Parathyroid adenoma (tissue), 2 donors: ENCODE measurements at regions not wholly inside any gene's neighbourhood (a gene's known extent, or its start where the extent isn't known, plus 50 kb on each side); places are given as distances from the start of the nearest gene placed in this dataset.

Experiments
- H2AFZ ChIP-seq: fragments of 300-600 bp; sonication (generic); one replicate; pipeline ENCODE4 v1.7.0; 2017; ENCODE audit warnings: antibody characterized with exemption, mild to moderate bottlenecking
- H3K27ac ChIP-seq: fragments of 300-600 bp; sonication (generic); one replicate; pipeline ENCODE4 v1.7.0; 2017
- H3K27me3 ChIP-seq: fragments of 300-600 bp; sonication (generic); one replicate; pipeline ENCODE4 v1.7.0; 2017; ENCODE audit warnings: low read length; ENCODE audit not compliant: control insufficient read depth, insufficient read depth
- H3K36me3 ChIP-seq: fragments of 300-600 bp; sonication (generic); one replicate; pipeline ENCODE4 v1.7.0; 2017; ENCODE audit warnings: low read length; ENCODE audit not compliant: control insufficient read depth, insufficient read depth
- H3K4me1 ChIP-seq: fragments of 300-600 bp; sonication (generic); one replicate; pipeline ENCODE4 v1.7.0; 2017; ENCODE audit warnings: control low read depth
- H3K4me2 ChIP-seq: fragments of 300-600 bp; sonication (generic); one replicate; pipeline ENCODE4 v1.7.0; 2017; ENCODE audit warnings: low read length
- H3K4me3 ChIP-seq: fragments of 300-600 bp; sonication (generic); one replicate; pipeline ENCODE4 v1.7.0; 2017; ENCODE audit warnings: low read depth, low read length
- H3K79me2 ChIP-seq: fragments of 300-600 bp; sonication (generic); one replicate; pipeline ENCODE4 v1.7.0; 2017; ENCODE audit warnings: control low read depth
- H3K9ac ChIP-seq: fragments of 300-600 bp; sonication (generic); one replicate; pipeline ENCODE4 v1.7.0; 2017; ENCODE audit warnings: mild to moderate bottlenecking
- H3K9me3 ChIP-seq: fragments of 300-600 bp; sonication (generic); one replicate; pipeline ENCODE4 v1.7.0; 2017; ENCODE audit warnings: low read length; ENCODE audit not compliant: control insufficient read depth
- TF ChIP-seq, protein P1 (sequence below): fragments of 300-600 bp; sonication (generic); IDR thresholded peaks from one replicate; pipeline ENCODE4 v1.7.0; 2017; ENCODE audit warnings: antibody characterized with exemption, mild to moderate bottlenecking
- donor health status: primary hyperparathyroidism.

GRCh38 chr4:27592738-27593137 is 732.1 kb downstream of the STIM2 start:
- Histone ChIP-seq H3K4me3 (no peak overlapping the region), H2AFZ (no peak overlapping the region), H3K4me1 (no peaks in the 10 kb centered on the region), H3K27ac (no peak overlapping the region), H3K4me2 (no peak overlapping the region), H3K9me3 (no peaks in the 10 kb centered on the region), H3K27me3 (no peaks in the 10 kb centered on the region), H3K9ac (no peak overlapping the region), H3K36me3 (no peaks in the 10 kb centered on the region), H3K79me2 (no peaks in the 10 kb centered on the region)
- TF ChIP-seq, protein P1, sequence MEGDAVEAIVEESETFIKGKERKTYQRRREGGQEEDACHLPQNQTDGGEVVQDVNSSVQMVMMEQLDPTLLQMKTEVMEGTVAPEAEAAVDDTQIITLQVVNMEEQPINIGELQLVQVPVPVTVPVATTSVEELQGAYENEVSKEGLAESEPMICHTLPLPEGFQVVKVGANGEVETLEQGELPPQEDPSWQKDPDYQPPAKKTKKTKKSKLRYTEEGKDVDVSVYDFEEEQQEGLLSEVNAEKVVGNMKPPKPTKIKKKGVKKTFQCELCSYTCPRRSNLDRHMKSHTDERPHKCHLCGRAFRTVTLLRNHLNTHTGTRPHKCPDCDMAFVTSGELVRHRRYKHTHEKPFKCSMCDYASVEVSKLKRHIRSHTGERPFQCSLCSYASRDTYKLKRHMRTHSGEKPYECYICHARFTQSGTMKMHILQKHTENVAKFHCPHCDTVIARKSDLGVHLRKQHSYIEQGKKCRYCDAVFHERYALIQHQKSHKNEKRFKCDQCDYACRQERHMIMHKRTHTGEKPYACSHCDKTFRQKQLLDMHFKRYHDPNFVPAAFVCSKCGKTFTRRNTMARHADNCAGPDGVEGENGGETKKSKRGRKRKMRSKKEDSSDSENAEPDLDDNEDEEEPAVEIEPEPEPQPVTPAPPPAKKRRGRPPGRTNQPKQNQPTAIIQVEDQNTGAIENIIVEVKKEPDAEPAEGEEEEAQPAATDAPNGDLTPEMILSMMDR, result no peak

DNA sequence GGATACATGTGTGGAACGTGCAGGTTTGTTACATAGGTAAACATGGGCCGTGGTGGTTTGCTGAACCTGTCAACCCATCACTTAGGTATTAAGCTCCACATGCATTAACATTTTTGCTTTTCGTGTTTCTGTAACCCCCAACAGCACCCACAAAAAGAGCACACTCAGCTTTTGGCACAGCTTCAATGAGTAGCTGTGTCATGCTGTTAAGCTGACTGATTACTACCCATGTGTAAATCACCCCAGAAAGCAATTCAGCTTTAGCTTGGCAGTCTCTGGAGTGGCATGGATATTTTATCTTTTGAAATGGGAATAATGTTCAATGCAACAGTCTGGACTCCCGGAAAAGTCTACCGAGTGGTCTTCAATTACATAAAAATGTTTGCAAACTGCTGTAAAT is 734.3 kb downstream of the STIM2 start:
- H3K9ac ChIP-seq, result no peak overlapping the region
- H2AFZ ChIP-seq, result no peak overlapping the region
- TF ChIP-seq, protein P1, result no peak
- no peaks in the 10 kb centered on the region for H3K4me1 ChIP-seq
- no peaks in the 10 kb centered on the region for H3K79me2 ChIP-seq
- H3K27ac ChIP-seq, result no peak overlapping the region
- no peak overlapping the region for H3K4me3 ChIP-seq
- no peaks in the 10 kb centered on the region for H3K9me3 ChIP-seq
- H3K36me3 ChIP-seq, result no peaks in the 10 kb centered on the region
- no peak overlapping the region for H3K4me2 ChIP-seq
- H3K27me3 ChIP-seq, result no peaks in the 10 kb centered on the region

DNA sequence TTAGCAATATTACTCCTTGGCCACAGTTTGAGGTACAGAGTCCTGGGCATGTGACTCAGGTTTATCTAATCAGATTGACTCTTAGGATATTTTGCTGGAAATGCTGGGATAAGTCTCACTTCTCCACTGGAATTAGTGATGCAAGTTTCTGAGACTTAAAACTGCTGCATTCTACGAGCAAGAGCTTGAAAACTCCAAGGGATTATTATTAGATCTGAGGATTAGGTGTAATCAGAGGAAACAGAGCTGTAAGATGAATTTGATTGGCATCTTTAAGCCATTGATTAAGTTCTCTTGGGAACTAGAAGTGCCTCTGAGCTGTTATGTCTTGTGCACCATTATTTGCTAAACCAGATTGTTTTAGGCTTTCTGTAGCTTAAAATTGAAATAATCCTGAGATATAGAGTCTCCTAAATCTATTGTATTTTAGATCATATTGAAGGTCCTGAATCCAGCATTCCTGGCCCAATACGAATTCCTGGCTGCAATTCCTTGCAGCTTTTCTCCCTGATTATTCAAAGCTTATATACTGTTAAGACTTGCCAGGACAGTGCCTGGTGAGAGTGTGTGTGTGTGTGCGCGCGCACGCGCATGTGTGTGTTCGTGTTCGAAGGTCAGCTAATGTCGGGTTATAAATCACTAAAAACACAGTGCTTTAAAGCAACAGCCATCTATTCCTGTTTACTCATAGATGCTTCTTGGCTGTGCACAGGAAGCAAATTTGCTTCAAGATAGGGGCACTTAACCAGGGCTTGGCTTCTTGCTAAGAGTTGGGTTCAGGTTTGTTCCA is 735.1 kb downstream of the STIM2 start:
- no peaks in the 10 kb centered on the region for H3K27me3 ChIP-seq
- H3K36me3 ChIP-seq, result no peaks in the 10 kb centered on the region
- no peaks in the 10 kb centered on the region for H3K9me3 ChIP-seq
- TF ChIP-seq, protein P1, result no peak
- no peaks in the 10 kb centered on the region for H3K4me1 ChIP-seq
- no peak overlapping the region for H3K4me2 ChIP-seq
- no peak overlapping the region for H3K27ac ChIP-seq
- H3K4me3 ChIP-seq, result no peak overlapping the region
- no peak overlapping the region for H2AFZ ChIP-seq
- no peak overlapping the region for H3K9ac ChIP-seq
- H3K79me2 ChIP-seq, result no peaks in the 10 kb centered on the region

GRCh38 chr4:27602172-27602571 is 741.5 kb downstream of the STIM2 start:
- no peak overlapping the region for H3K4me3 ChIP-seq
- TF ChIP-seq, protein P1, result no peak

GRCh38 chr4:27604692-27605091 is 744.1 kb downstream of the STIM2 start:
- no peak overlapping the region for H2AFZ ChIP-seq
- H3K4me1 ChIP-seq, result no peaks in the 10 kb centered on the region
- H3K27ac ChIP-seq, result no peak overlapping the region
- no peaks in the 10 kb centered on the region for H3K9me3 ChIP-seq
- TF ChIP-seq, protein P1, result no peak
- H3K27me3 ChIP-seq, result no peaks in the 10 kb centered on the region
- no peak overlapping the region for H3K4me2 ChIP-seq
- no peak overlapping the region for H3K9ac ChIP-seq
- no peaks in the 10 kb centered on the region for H3K79me2 ChIP-seq
- no peak overlapping the region for H3K4me3 ChIP-seq
- no peaks in the 10 kb centered on the region for H3K36me3 ChIP-seq

More at GRCh38 chr4:27602172-27602571, 741.5 kb downstream of the STIM2 start:
- Histone ChIP-seq H3K4me1 (no peaks in the 10 kb centered on the region), H3K27me3 (no peaks in the 10 kb centered on the region), H3K27ac (no peak overlapping the region), H3K9me3 (no peaks in the 10 kb centered on the region), H2AFZ (no peak overlapping the region), H3K36me3 (no peaks in the 10 kb centered on the region), H3K4me2 (no peak overlapping the region), H3K9ac (no peak overlapping the region), H3K79me2 (no peaks in the 10 kb centered on the region)
